Upper lobe of left lung (tissue), 4 donors: ENCODE measurements at regions not wholly inside any gene's neighbourhood (a gene's known extent, or its start where the extent isn't known, plus 50 kb on each side); places are given as distances from the start of the nearest gene placed in this dataset.

ENCODE experiments used
- EP300 ChIP-seq, 4 donors: sonication (generic); formaldehyde crosslinking; IDR thresholded peaks; one replicate each; pipeline ENCODE4 v1.5.1; 2017; ENCODE audit warnings: antibody characterized with exemption in 4 of 4, control low read depth in 2 of 4
- TF ChIP-seq, protein P1 (sequence below), 6 experiments: fragments of 450-650 bp in 4 of 6; fragments of 200-600 bp in 2 of 6; sonication (generic) in 2 of 6; IDR thresholded peaks; one replicate each; pipeline ENCODE4 v1.5.1; 2016 to 2019; ENCODE audit warnings: antibody characterized with exemption in 6 of 6

GRCh38 chr6:90397929-90398674 is 101.5 kb upstream of the BACH2 start:
- TF ChIP-seq, protein P1, sequence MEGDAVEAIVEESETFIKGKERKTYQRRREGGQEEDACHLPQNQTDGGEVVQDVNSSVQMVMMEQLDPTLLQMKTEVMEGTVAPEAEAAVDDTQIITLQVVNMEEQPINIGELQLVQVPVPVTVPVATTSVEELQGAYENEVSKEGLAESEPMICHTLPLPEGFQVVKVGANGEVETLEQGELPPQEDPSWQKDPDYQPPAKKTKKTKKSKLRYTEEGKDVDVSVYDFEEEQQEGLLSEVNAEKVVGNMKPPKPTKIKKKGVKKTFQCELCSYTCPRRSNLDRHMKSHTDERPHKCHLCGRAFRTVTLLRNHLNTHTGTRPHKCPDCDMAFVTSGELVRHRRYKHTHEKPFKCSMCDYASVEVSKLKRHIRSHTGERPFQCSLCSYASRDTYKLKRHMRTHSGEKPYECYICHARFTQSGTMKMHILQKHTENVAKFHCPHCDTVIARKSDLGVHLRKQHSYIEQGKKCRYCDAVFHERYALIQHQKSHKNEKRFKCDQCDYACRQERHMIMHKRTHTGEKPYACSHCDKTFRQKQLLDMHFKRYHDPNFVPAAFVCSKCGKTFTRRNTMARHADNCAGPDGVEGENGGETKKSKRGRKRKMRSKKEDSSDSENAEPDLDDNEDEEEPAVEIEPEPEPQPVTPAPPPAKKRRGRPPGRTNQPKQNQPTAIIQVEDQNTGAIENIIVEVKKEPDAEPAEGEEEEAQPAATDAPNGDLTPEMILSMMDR (IDR thresholded peaks at IDR 0.05): no peak
- no peak for TF ChIP-seq EP300 (IDR thresholded peaks at IDR 0.05)
